K562 (cell line): ENCODE measurements at regions not wholly inside any gene's neighbourhood (a gene's known extent, or its start where the extent isn't known, plus 50 kb on each side); places are given as distances from the start of the nearest gene placed in this dataset.

Source experiments
- AFF4 ChIP-seq: sonication (generic); formaldehyde crosslinking; IDR thresholded peaks from 2 replicates; pipeline ENCODE4 v1.8.0; 2023; ENCODE audit warnings: mild to moderate bottlenecking, missing genetic modification reagents
- BCL6 ChIP-seq: fragments of 250-450 bp; sonication (Bioruptor Pico); IDR thresholded peaks from 2 replicates; pipeline ENCODE4 v1.4.0; 2020
- CBFA2T2 ChIP-seq: fragments of 450-650 bp; conservative IDR thresholded peaks from 2 replicates; pipeline ENCODE4 v1.6.1; 2017; ENCODE audit warnings: mild to moderate bottlenecking
- CTCF ChIP-seq, 3 experiments: IDR thresholded peaks in 2 of 3; conservative IDR thresholded peaks in 1 of 3; 2 replicates each; pipeline ENCODE4 v1.5.1; 2011 to 2012; ENCODE audit warnings: low read length in 3 of 3, mild to moderate bottlenecking in 3 of 3, control low read depth in 2 of 3, improper control_type of control experiment in 1 of 3, inconsistent platforms in 1 of 3, low read depth in 1 of 3, mixed read lengths in 1 of 3, moderate library complexity in 1 of 3; ENCODE audit not compliant: insufficient read depth in 2 of 3
- EP300 ChIP-seq: IDR thresholded peaks from 2 replicates; pipeline ENCODE4 v1.6.1; 2012; ENCODE audit warnings: low read length, improper control_type of control experiment
- GTF3C2 ChIP-seq: IDR thresholded peaks from 3 replicates; pipeline ENCODE4 v1.6.1; 2011; ENCODE audit warnings: borderline replicate concordance, mild to moderate bottlenecking, moderate library complexity; ENCODE audit not compliant: insufficient read length; ENCODE audit errors: extremely low read depth
- HDAC1 ChIP-seq, 2 experiments: fragments of 450-650 bp; IDR thresholded peaks; 2 replicates each; pipeline ENCODE4 v1.6.1; 2016 to 2017; ENCODE audit warnings: inconsistent platforms in 1 of 2, mild to moderate bottlenecking in 1 of 2, moderate library complexity in 1 of 2
- MAFK ChIP-seq: IDR thresholded peaks from 2 replicates; pipeline ENCODE4 v1.6.1; 2011; ENCODE audit warnings: low read length, improper control_type of control experiment
- NR4A1 ChIP-seq, 2 experiments: fragments of 250-450 bp in 1 of 2; fragments of 450-650 bp in 1 of 2; sonication (Bioruptor Pico) in 1 of 2; IDR thresholded peaks; 2 replicates each; pipeline versions ENCODE4 v1.4.0 to v1.6.1; 2016 to 2020; ENCODE audit warnings: mild to moderate bottlenecking in 2 of 2, missing compliant biosample characterization in 1 of 2, missing genetic modification characterization in 1 of 2, moderate library complexity in 1 of 2
- SMAD4 ChIP-seq: fragments of 250-450 bp; sonication (Bioruptor Pico); conservative IDR thresholded peaks from 2 replicates; pipeline ENCODE4 v1.8.0; 2021; ENCODE audit warnings: inconsistent platforms, mild to moderate bottlenecking, moderate library complexity
- SMARCB1 ChIP-seq: IDR thresholded peaks from 2 replicates; pipeline ENCODE4 v1.6.1; 2011; ENCODE audit warnings: improper control_type of control experiment, low read depth; ENCODE audit not compliant: insufficient read length
- TRIM28 ChIP-seq: fragments of 450-650 bp; IDR thresholded peaks from 2 replicates; pipeline ENCODE4 v1.6.1; 2017
- XRCC3 ChIP-seq: fragments of 450-650 bp; IDR thresholded peaks from 2 replicates; pipeline ENCODE4 v1.6.1; 2017; ENCODE audit warnings: mild to moderate bottlenecking, moderate library complexity
- ZNF140 ChIP-seq: fragments of 250-450 bp; sonication (Bioruptor Pico); IDR thresholded peaks from 2 replicates; pipeline ENCODE4 v1.8.0; 2021; ENCODE audit warnings: moderate library complexity, mild to moderate bottlenecking, inconsistent platforms
- ZNF311 ChIP-seq: fragments of 250-450 bp; sonication (Bioruptor Pico); IDR thresholded peaks from 2 replicates; pipeline ENCODE4 v1.4.0; 2020; ENCODE audit warnings: mild to moderate bottlenecking, moderate library complexity
- TF ChIP-seq, protein P1 (sequence below): fragments of 450-650 bp; formaldehyde crosslinking; IDR thresholded peaks from 2 replicates; pipeline ENCODE4 v1.4.0; 2022; ENCODE audit warnings: missing genetic modification characterization

DNA sequence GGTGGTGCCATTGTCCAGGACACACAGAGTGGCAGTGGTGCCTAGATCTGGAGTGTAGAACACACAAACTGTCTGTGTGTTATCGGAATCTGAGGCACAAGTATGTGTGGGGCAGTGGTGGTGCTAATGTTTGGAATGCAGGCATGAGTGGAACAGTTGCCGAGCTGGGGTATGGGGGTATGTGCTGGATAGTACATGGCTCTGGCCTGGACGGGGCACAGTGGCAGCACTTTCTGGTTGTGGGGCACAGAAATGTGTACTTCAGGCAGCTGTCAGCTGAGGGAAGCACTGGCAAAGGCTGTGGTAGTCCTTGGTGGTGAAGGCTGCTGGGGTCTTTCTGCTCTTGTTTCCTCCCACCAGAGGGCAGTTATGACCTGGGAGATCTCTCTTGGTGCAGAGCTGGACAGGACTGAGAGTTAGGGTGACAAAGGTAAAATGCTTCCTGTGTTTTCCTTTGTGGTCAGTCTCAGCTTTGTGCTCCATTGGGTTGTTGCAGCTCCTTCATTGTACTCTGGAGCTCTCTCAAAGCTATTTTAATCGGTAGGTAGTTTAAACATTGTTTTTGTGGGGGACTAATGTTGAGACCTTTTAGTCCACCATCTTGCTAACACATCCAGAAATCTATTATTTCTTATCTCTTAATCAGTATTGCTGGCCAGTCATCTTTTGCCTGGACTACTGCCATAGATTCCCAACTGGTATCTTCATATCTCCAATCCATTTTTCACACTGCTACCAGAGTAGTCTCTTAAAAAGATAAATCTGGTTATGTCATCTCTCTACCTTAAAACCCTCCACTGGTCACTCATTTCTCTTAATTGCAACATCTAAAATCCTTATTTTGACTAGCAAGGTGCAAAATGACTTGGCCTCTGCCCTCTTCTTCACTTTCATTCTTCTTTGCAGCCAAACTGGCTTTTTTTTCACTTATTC is 83.9 kb upstream of the NBPF4 start (continued):
- TF ChIP-seq XRCC3 (no peak), MAFK (peak; percentile 32; the same call in 1 of the 2 replicates), SMAD4 (CRISPR knock-in tag) (peak; percentile 95), NR4A1 (CRISPR knock-in tag; IDR thresholded peaks at IDR 0.05) (no peak), NR4A1 (tag; IDR thresholded peaks at IDR 0.05) (no peak), CBFA2T2 (no peak), ZNF311 (CRISPR knock-in tag) (no peak), TRIM28 (no peak), GTF3C2 (no peak), CTCF (IDR thresholded peaks at IDR 0.05 in 2 of 3, conservative IDR thresholded peaks at IDR 0.05 in 1 of 3; ENCODE audit: insufficient read depth in 2 of 3, low read depth in 1 of 3, low read length in 3 of 3) (peak; percentile 68 to 78 (median 72)), EP300 (0 out of 2 replicates have a peak, but pooled peaks have one; percentile 2), ZNF140 (CRISPR knock-in tag) (no peak), AFF4 (CRISPR knock-in tag) (no peak), BCL6 (CRISPR knock-in tag) (no peak), HDAC1 (IDR thresholded peaks at IDR 0.05) (no peak), SMARCB1 (no peak)
- TF ChIP-seq, protein P1, sequence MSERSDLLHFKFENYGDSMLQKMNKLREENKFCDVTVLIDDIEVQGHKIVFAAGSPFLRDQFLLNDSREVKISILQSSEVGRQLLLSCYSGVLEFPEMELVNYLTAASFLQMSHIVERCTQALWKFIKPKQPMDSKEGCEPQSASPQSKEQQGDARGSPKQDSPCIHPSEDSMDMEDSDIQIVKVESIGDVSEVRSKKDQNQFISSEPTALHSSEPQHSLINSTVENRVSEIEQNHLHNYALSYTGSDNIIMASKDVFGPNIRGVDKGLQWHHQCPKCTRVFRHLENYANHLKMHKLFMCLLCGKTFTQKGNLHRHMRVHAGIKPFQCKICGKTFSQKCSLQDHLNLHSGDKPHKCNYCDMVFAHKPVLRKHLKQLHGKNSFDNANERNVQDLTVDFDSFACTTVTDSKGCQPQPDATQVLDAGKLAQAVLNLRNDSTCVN (CRISPR knock-in tag), result no peak
